GM19328 (cell line): ENCODE measurements at regions not wholly inside any gene's neighbourhood (a gene's known extent, or its start where the extent isn't known, plus 50 kb on each side); places are given as distances from the start of the nearest gene placed in this dataset.
"Not testable (repeated sequence)": the region's sequence is repeated elsewhere in the genome, so short reads cannot be mapped to it uniquely, and the experiment has no call there.

Source experiments
- ATAC-seq: cut with Tn5 transposase; IDR thresholded peaks from one replicate; pipeline ENCODE4 v1.9.1; 2021; ENCODE audit warnings: mild to moderate bottlenecking, moderate library complexity; ENCODE audit not compliant: unreplicated experiment

- ATAC-seq: no peak
Measured at GRCh38 chr13:50154697-50155096, 139.5 kb downstream of the KCNRG start.

GRCh38 chr13:50156140-50156539 lies 140.9 kb downstream of the KCNRG start:
- no peak for ATAC-seq

- no peak for ATAC-seq
Measured at GRCh38 chr13:50156561-50157127, 141.4 kb downstream of the KCNRG start.

GRCh38 chr13:50158385-50159165 lies 143.3 kb downstream of the KCNRG start:
- no peak for ATAC-seq

- ATAC-seq: no peak
Measured at GRCh38 chr13:50159607-50160006, 144.4 kb downstream of the KCNRG start.

- no peak for ATAC-seq
Measured at GRCh38 chr13:50161052-50161451, 145.8 kb downstream of the KCNRG start.

- no peak for ATAC-seq
Measured at GRCh38 chr13:50162001-50162400, 146.8 kb downstream of the KCNRG start.

GRCh38 chr13:50162567-50162966 lies 147.3 kb downstream of the KCNRG start:
- no peak for ATAC-seq

- no peak for ATAC-seq
Measured at GRCh38 chr13:50167224-50167947, 152.1 kb downstream of the KCNRG start.

GRCh38 chr13:50167967-50168366 lies 152.7 kb downstream of the KCNRG start:
- no peak for ATAC-seq

GRCh38 chr13:50168786-50169185 lies 153.5 kb downstream of the KCNRG start:
- ATAC-seq: no peak

- ATAC-seq: no peak
Measured at GRCh38 chr13:50170447-50171037, 155.3 kb downstream of the KCNRG start.

- no peak for ATAC-seq
Measured at GRCh38 chr13:50171590-50172282, 156.5 kb downstream of the KCNRG start.

GRCh38 chr13:50173045-50173444 lies 157.8 kb downstream of the KCNRG start:
- not testable (repeated sequence) for ATAC-seq

- ATAC-seq: no peak
Measured at GRCh38 chr13:50174630-50175029, 159.4 kb downstream of the KCNRG start.

GRCh38 chr13:50179977-50180376 lies 164.7 kb downstream of the KCNRG start:
- ATAC-seq: no peak

- not testable (repeated sequence) for ATAC-seq
Measured at GRCh38 chr13:50185769-50186763, 170.8 kb downstream of the KCNRG start.

- no peak for ATAC-seq
Measured at GRCh38 chr13:50187352-50188029, 172.2 kb downstream of the KCNRG start.

- ATAC-seq: no peak
Measured at GRCh38 chr13:50188696-50189095, 173.5 kb downstream of the KCNRG start.
